ENCODE measurements at regions not wholly inside any gene's neighbourhood (a gene's known extent, or its start where the extent isn't known, plus 50 kb on each side); places are given as distances from the start of the nearest gene placed in this dataset.

GRCh38 chr6:2528156-2528555, 222.6 kb downstream of the MYLK4 start:
- peaks cover 7% of the 10 kb centered on the region for H3K9me3 ChIP-seq (ENCODE audit: control insufficient read depth, low read length)
- TF ChIP-seq CTCF (conservative IDR thresholded peaks at IDR 0.05), result no peak
- no peak overlapping the region for H3K27ac ChIP-seq (ENCODE audit: low read depth, low read length)
- Mint-ChIP-seq H3K27me3 (ENCODE audit: insufficient read depth) (no peaks in the 10 kb centered on the region), H3K9me3 (peaks cover 19% of the 10 kb centered on the region), H3K27ac (no peak overlapping the region), H3K36me3 (ENCODE audit: low read depth) (peaks cover 3% of the 10 kb centered on the region), H3K4me3 (no peak overlapping the region), H3K4me1 (no peaks in the 10 kb centered on the region)
- WGBS, 2 experiments (ENCODE audit: insufficient coverage in 1 of 2, insufficient read length in 1 of 2), result 90 to 91% methylated on average over 2 to 4 of the region's 4 CpGs
- no peak overlapping the region for H3K4me3 ChIP-seq (ENCODE audit: low read length)
- H3K36me3 ChIP-seq (ENCODE audit: control insufficient read depth, insufficient read depth, low read length), result no peaks in the 10 kb centered on the region
- H3K27me3 ChIP-seq (ENCODE audit: control insufficient read depth, insufficient read depth, low read length, poor library complexity, severe bottlenecking), result no peaks in the 10 kb centered on the region
- no peak for DNase-seq
- no peak overlapping the region for H3K9ac ChIP-seq (ENCODE audit: extremely low read depth, low read length, poor library complexity, severe bottlenecking)
- no peaks in the 10 kb centered on the region for H3K4me1 ChIP-seq (ENCODE audit: control insufficient read depth, insufficient read depth, low read length)

GRCh38 chr6:2526766-2527165, 224.0 kb downstream of the MYLK4 start:
- Histone ChIP-seq H3K27me3 (ENCODE audit: control insufficient read depth, insufficient read depth, low read length, poor library complexity, severe bottlenecking) (no peaks in the 10 kb centered on the region), H3K9ac (ENCODE audit: extremely low read depth, low read length, poor library complexity, severe bottlenecking) (no peak overlapping the region), H3K4me3 (ENCODE audit: low read length) (no peak overlapping the region), H3K9me3 (ENCODE audit: control insufficient read depth, low read length) (peaks cover 7% of the 10 kb centered on the region), H3K4me1 (ENCODE audit: control insufficient read depth, insufficient read depth, low read length) (no peaks in the 10 kb centered on the region), H3K27ac (ENCODE audit: low read depth, low read length) (no peak overlapping the region), H3K36me3 (ENCODE audit: control insufficient read depth, insufficient read depth, low read length) (no peaks in the 10 kb centered on the region)
- Mint-ChIP-seq H3K9me3 (peaks cover 17% of the 10 kb centered on the region), H3K36me3 (ENCODE audit: low read depth) (peaks cover 3% of the 10 kb centered on the region), H3K4me3 (no peak overlapping the region), H3K4me1 (no peaks in the 10 kb centered on the region), H3K27me3 (ENCODE audit: insufficient read depth) (no peaks in the 10 kb centered on the region), H3K27ac (no peak overlapping the region)
- no peak for TF ChIP-seq CTCF (conservative IDR thresholded peaks at IDR 0.05)
- WGBS, 2 experiments (ENCODE audit: insufficient coverage in 1 of 2, insufficient read length in 1 of 2), result 86 to 93% methylated on average over 1 to 3 of the region's 3 CpGs
- DNase-seq, result no peak

GRCh38 chr6:2524090-2524489, 226.6 kb downstream of the MYLK4 start:
- H3K27me3 ChIP-seq (ENCODE audit: control insufficient read depth, insufficient read depth, low read length, poor library complexity, severe bottlenecking), result no peaks in the 10 kb centered on the region
- H3K9me3 ChIP-seq (ENCODE audit: control insufficient read depth, low read length), result peaks cover 14% of the 10 kb centered on the region
- peaks cover 3% of the 10 kb centered on the region for H3K36me3 Mint-ChIP-seq (ENCODE audit: low read depth)
- no peak overlapping the region for H3K27ac ChIP-seq (ENCODE audit: low read depth, low read length)
- H3K4me3 Mint-ChIP-seq, result no peak overlapping the region
- peak; percentile 53 for TF ChIP-seq CTCF (conservative IDR thresholded peaks at IDR 0.05)
- peaks cover 30% of the 10 kb centered on the region for H3K9me3 Mint-ChIP-seq
- H3K4me3 ChIP-seq (ENCODE audit: low read length), result no peak overlapping the region
- no peaks in the 10 kb centered on the region for H3K4me1 Mint-ChIP-seq
- no peak overlapping the region for H3K9ac ChIP-seq (ENCODE audit: extremely low read depth, low read length, poor library complexity, severe bottlenecking)
- H3K36me3 ChIP-seq (ENCODE audit: control insufficient read depth, insufficient read depth, low read length), result no peaks in the 10 kb centered on the region
- no peaks in the 10 kb centered on the region for H3K27me3 Mint-ChIP-seq (ENCODE audit: insufficient read depth)
- H3K4me1 ChIP-seq (ENCODE audit: control insufficient read depth, insufficient read depth, low read length), result no peaks in the 10 kb centered on the region
- H3K27ac Mint-ChIP-seq, result no peak overlapping the region
- peak; percentile 53 for DNase-seq

Measured in endodermal cell (in vitro differentiated cells).